Keratinocyte (primary cell): ENCODE measurements at regions not wholly inside any gene's neighbourhood (a gene's known extent, or its start where the extent isn't known, plus 50 kb on each side); places are given as distances from the start of the nearest gene placed in this dataset.

Experiments used
- DNase-seq: peaks from one replicate; pipeline ENCODE4 v3.0.0-alpha.2; 2011; ENCODE audit warnings: low read depth, missing footprints, low spot score
- FAIRE-seq: peaks from 2 replicates; lab custom pipeline; 2011; peaks lifted over from hg19 to GRCh38; lab: Jason Lieb, UNC
- H2AFZ ChIP-seq: 2 replicates; pipeline ENCODE4 v1.6.0; 2012; ENCODE audit warnings: low read length, control low read depth, inconsistent platforms; ENCODE audit not compliant: control insufficient read depth
- H3K27ac ChIP-seq: 2 replicates; pipeline ENCODE4 v1.5.1; 2011; ENCODE audit warnings: low read length; ENCODE audit not compliant: control insufficient read depth, insufficient read depth
- H3K27me3 ChIP-seq: 3 replicates; pipeline ENCODE4 v1.6.0; 2011; ENCODE audit warnings: low read length; ENCODE audit not compliant: control insufficient read depth, insufficient read depth; ENCODE audit errors: extremely low read depth
- H3K36me3 ChIP-seq, 2 experiments: 2 replicates in 1 of 2; 3 replicates in 1 of 2; pipeline ENCODE4 v1.5.1; 2011; ENCODE audit warnings: low read length in 2 of 2, mild to moderate bottlenecking in 1 of 2; ENCODE audit not compliant: control insufficient read depth in 2 of 2, insufficient read depth in 2 of 2; ENCODE audit errors: extremely low read depth in 1 of 2
- H3K4me1 ChIP-seq: 3 replicates; pipeline ENCODE4 v1.5.1; 2011; ENCODE audit warnings: low read length; ENCODE audit not compliant: control insufficient read depth, insufficient read depth; ENCODE audit errors: extremely low read depth
- H3K4me2 ChIP-seq: 3 replicates; pipeline ENCODE4 v1.6.0; 2011; ENCODE audit warnings: low read depth, low read length; ENCODE audit not compliant: control insufficient read depth, insufficient read depth; ENCODE audit errors: extremely low read depth
- H3K4me3 ChIP-seq, 3 experiments: fragments of 200-600 bp in 1 of 3; sonication (generic) in 1 of 3; 2 replicates in 2 of 3; 3 replicates in 1 of 3; pipeline ENCODE4 v1.5.1; 2011 to 2016; ENCODE audit warnings: low read length in 3 of 3, mild to moderate bottlenecking in 3 of 3, control low read depth in 2 of 3, inconsistent platforms in 1 of 3, low read depth in 1 of 3, mixed read lengths in 1 of 3, mixed run types in 1 of 3, moderate library complexity in 1 of 3; ENCODE audit not compliant: control insufficient read depth in 2 of 3, insufficient read depth in 2 of 3; ENCODE audit errors: extremely low read depth in 1 of 3
- H3K79me2 ChIP-seq: 2 replicates; pipeline ENCODE4 v1.6.0; 2012; ENCODE audit warnings: low read length; ENCODE audit not compliant: control insufficient read depth, insufficient read depth
- H3K9ac ChIP-seq: 3 replicates; pipeline ENCODE4 v1.6.0; 2011; ENCODE audit warnings: low read length; ENCODE audit not compliant: control insufficient read depth, insufficient read depth; ENCODE audit errors: extremely low read depth
- H3K9me1 ChIP-seq: 3 replicates; pipeline ENCODE4 v1.6.0; 2011; ENCODE audit warnings: low read length; ENCODE audit not compliant: control insufficient read depth, insufficient read depth; ENCODE audit errors: extremely low read depth
- H3K9me3 ChIP-seq: 2 replicates; pipeline ENCODE4 v1.5.1; 2012; ENCODE audit warnings: low read depth, low read length; ENCODE audit not compliant: control insufficient read depth
- H4K20me1 ChIP-seq: 3 replicates; pipeline ENCODE4 v1.6.0; 2011; ENCODE audit warnings: low read length; ENCODE audit not compliant: control insufficient read depth, insufficient read depth; ENCODE audit errors: extremely low read depth
- EZH2 ChIP-seq: IDR thresholded peaks from one replicate; pipeline ENCODE4 v1.6.1; 2012; ENCODE audit warnings: inconsistent platforms, mild to moderate bottlenecking, low read length, moderate library complexity
- dilution Hi-C: fragments of 300-500 bp; cut with MboI; formaldehyde crosslinking; loops from one replicate; pipeline ENCODE4 v1.7.0; 2020; ENCODE audit warnings: low sequenced_read_pairs; ENCODE audit not compliant: extremely low pct_ligation_motif_present
- TF ChIP-seq, protein P1 (sequence below), 3 experiments: IDR thresholded peaks in 1 of 3; conservative IDR thresholded peaks in 1 of 3; optimal IDR thresholded peaks in 1 of 3; 2 replicates in 2 of 3; 3 replicates in 1 of 3; pipeline versions ENCODE3 to v1.5.1; 2011; ENCODE audit warnings: low read length in 3 of 3, mild to moderate bottlenecking in 3 of 3, moderate library complexity in 2 of 3, control low read depth in 1 of 3, inconsistent platforms in 1 of 3; ENCODE audit not compliant: insufficient read depth in 2 of 3; ENCODE audit errors: extremely low read depth in 1 of 3

DNA sequence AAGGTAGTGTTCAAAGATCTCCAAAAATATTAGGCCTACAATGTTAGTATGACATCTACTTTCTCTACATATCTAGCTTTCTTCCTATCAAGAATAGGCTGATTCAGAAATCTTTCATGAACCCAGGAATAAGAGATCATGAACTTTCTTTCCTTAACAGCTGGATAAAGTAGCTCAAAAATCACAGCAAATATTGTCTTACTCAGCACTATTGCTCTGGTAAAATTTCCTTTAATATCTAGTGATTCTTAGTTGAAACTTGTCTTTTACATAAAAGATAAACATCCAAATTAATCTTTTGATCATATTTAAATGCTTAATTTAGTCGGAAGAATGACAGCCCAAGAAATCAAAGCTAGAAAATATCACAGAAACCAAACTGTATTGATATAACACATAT is 131.9 kb downstream of the NOL4 start:
- DNase-seq (no peak), FAIRE-seq (no peak)
- H3K4me2 ChIP-seq = no peak overlapping the region
- no peak overlapping the region for H3K4me3 ChIP-seq
- H3K4me1 ChIP-seq = no peaks in the 10 kb centered on the region
- H4K20me1 ChIP-seq = no peaks in the 10 kb centered on the region
- no peaks in the 10 kb centered on the region for H3K36me3 ChIP-seq
- no peak overlapping the region for H3K9ac ChIP-seq
- H3K79me2 ChIP-seq = no peaks in the 10 kb centered on the region
- H3K9me1 ChIP-seq = no peaks in the 10 kb centered on the region
- no peak overlapping the region for H2AFZ ChIP-seq
- no peaks in the 10 kb centered on the region for H3K27me3 ChIP-seq
- no peaks in the 10 kb centered on the region for H3K9me3 ChIP-seq
- dilution Hi-C loops = no loop called here
- no peak for TF ChIP-seq EZH2
- TF ChIP-seq, protein P1, sequence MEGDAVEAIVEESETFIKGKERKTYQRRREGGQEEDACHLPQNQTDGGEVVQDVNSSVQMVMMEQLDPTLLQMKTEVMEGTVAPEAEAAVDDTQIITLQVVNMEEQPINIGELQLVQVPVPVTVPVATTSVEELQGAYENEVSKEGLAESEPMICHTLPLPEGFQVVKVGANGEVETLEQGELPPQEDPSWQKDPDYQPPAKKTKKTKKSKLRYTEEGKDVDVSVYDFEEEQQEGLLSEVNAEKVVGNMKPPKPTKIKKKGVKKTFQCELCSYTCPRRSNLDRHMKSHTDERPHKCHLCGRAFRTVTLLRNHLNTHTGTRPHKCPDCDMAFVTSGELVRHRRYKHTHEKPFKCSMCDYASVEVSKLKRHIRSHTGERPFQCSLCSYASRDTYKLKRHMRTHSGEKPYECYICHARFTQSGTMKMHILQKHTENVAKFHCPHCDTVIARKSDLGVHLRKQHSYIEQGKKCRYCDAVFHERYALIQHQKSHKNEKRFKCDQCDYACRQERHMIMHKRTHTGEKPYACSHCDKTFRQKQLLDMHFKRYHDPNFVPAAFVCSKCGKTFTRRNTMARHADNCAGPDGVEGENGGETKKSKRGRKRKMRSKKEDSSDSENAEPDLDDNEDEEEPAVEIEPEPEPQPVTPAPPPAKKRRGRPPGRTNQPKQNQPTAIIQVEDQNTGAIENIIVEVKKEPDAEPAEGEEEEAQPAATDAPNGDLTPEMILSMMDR (optimal IDR thresholded peaks at IDR 0.05 in 1 of 3, IDR thresholded peaks at IDR 0.05 in 1 of 3, conservative IDR thresholded peaks at IDR 0.05 in 1 of 3; ENCODE audit: extremely low read depth in 1 of 3, insufficient read depth in 2 of 3, low read length in 3 of 3) = no peak
- H3K27ac ChIP-seq = no peak overlapping the region

DNA sequence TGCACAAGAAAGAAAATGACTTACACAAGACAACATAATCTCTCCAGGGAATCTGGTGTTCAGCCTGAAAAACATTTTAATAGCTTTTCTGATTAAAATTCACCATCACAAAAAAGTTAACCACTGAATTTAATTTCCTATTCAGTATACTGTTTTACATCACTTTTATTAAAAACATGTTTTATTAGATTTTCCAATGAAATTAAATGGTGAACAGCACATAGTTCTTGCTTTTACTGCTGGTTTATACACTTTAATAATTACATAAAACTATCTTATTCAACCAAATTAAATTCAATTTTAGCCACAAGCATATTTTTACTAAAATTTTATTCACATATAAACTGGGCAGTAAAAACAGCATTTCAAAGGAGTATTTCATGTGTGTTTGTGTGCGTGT is 138.3 kb downstream of the NOL4 start:
- dilution Hi-C loops = no loop called here
- TF ChIP-seq, protein P1 (optimal IDR thresholded peaks at IDR 0.05 in 1 of 3, IDR thresholded peaks at IDR 0.05 in 1 of 3, conservative IDR thresholded peaks at IDR 0.05 in 1 of 3; ENCODE audit: extremely low read depth in 1 of 3, insufficient read depth in 2 of 3, low read length in 3 of 3) = no peak
- TF ChIP-seq EZH2 = no peak
- Histone ChIP-seq H4K20me1 (no peaks in the 10 kb centered on the region), H3K9ac (no peak overlapping the region), H3K79me2 (no peaks in the 10 kb centered on the region), H3K4me3 (no peak overlapping the region), H3K4me2 (no peak overlapping the region), H2AFZ (no peak overlapping the region), H3K27ac (no peak overlapping the region), H3K9me3 (no peaks in the 10 kb centered on the region), H3K27me3 (no peaks in the 10 kb centered on the region), H3K9me1 (no peaks in the 10 kb centered on the region), H3K4me1 (no peaks in the 10 kb centered on the region), H3K36me3 (no peaks in the 10 kb centered on the region)
- DNase-seq (no peak), FAIRE-seq (no peak)
